GM04504 (cell line): ENCODE measurements at regions not wholly inside any gene's neighbourhood (a gene's known extent, or its start where the extent isn't known, plus 50 kb on each side); places are given as distances from the start of the nearest gene placed in this dataset.

ENCODE experiments used
- DNase-seq: peaks from one replicate; pipeline ENCODE4 v3.0.0-alpha.2; 2012; ENCODE audit warnings: low read depth

- DNase-seq, result no peak
Observed at GRCh38 chr3:180543877-180544276, 58.1 kb upstream of the TTC14 start.

GRCh38 chr3:180546863-180547262, 55.1 kb upstream of the TTC14 start:
- DNase-seq, result no peak

GRCh38 chr3:180548050-180548449, 53.9 kb upstream of the TTC14 start:
- DNase-seq, result no peak
